ENCODE measurements at regions not wholly inside any gene's neighbourhood (a gene's known extent, or its start where the extent isn't known, plus 50 kb on each side); places are given as distances from the start of the nearest gene placed in this dataset.

- ChIA-PET CTCF (no interaction called here), POLR2A (no interaction called here)
- H3K79me2 ChIP-seq (ENCODE audit: control insufficient read depth, insufficient read depth, low read length) = no peaks in the 10 kb centered on the region
Observed at GRCh38 chr15:98150084-98150483, 189.6 kb downstream of the ARRDC4 start.

More at GRCh38 chr15:98150084-98150483, 189.6 kb downstream of the ARRDC4 start:
- no peak for DNase-seq (ENCODE audit: low read depth, low spot score)
- H3K36me3 ChIP-seq (ENCODE audit: control insufficient read depth in 2 of 2, extremely low read depth in 1 of 2, insufficient read depth in 2 of 2, low read length in 2 of 2) = no peaks in the 10 kb centered on the region
- no peaks in the 10 kb centered on the region for H3K4me1 ChIP-seq (ENCODE audit: control insufficient read depth, extremely low read depth, insufficient read depth, low read length)
- dilution Hi-C loops (cut with MboI; ENCODE audit: extremely low pct_ligation_motif_present, low sequenced_read_pairs) = no loop called here
- no peaks in the 10 kb centered on the region for H3K9me1 ChIP-seq (replicated peaks; ENCODE audit: control insufficient read depth, extremely low read depth, insufficient read depth, low read length)
- BruUV-seq (replicated peaks) = no TSS peak
- H2AFZ ChIP-seq (ENCODE audit: low read depth, low read length) = no peak overlapping the region
- no peaks in the 10 kb centered on the region for H3K9me3 ChIP-seq (replicated peaks; ENCODE audit: control insufficient read depth, insufficient read depth, low read length)
- no peak overlapping the region for H3K27ac ChIP-seq (ENCODE audit: insufficient read depth, low read depth, low read length)
- H3K9ac ChIP-seq (replicated peaks; ENCODE audit: extremely low read depth, insufficient read depth, low read length) = no peak overlapping the region
- TF ChIP-seq EZH2 (IDR thresholded peaks at IDR 0.05; ENCODE audit: borderline replicate concordance, low read depth, low read length, severe bottlenecking) (no peak), GATA2 (IDR thresholded peaks at IDR 0.05; ENCODE audit: insufficient read depth, insufficient read length, low read depth, low read length) (no peak), POLR2AphosphoS5 (IDR thresholded peaks at IDR 0.05; ENCODE audit: insufficient read depth, low read depth, low read length) (no peak), FOS (IDR thresholded peaks at IDR 0.05; ENCODE audit: borderline replicate concordance, insufficient read depth, low read length) (no peak), CTCF (IDR thresholded peaks at IDR 0.05; ENCODE audit: extremely low read depth in 1 of 2, insufficient read depth in 1 of 2, low read depth in 1 of 2, low read length in 2 of 2) (no peak), MAX (IDR thresholded peaks at IDR 0.05; ENCODE audit: insufficient read depth, insufficient read length) (no peak), MYC (IDR thresholded peaks at IDR 0.05; ENCODE audit: low read depth, low read length) (no peak), JUN (IDR thresholded peaks at IDR 0.05; ENCODE audit: borderline replicate concordance, insufficient read depth, insufficient read length, low read depth) (no peak), POLR2A (IDR thresholded peaks at IDR 0.05; ENCODE audit: low read depth, low read length) (no peak)
- no peaks in the 10 kb centered on the region for H4K20me1 ChIP-seq (replicated peaks; ENCODE audit: control insufficient read depth, extremely low read depth, insufficient read depth, low read length)
- H3K4me3 ChIP-seq (replicated peaks in 1 of 3; ENCODE audit: insufficient read depth in 1 of 3, low read depth in 1 of 3, low read length in 3 of 3) = no peak overlapping the region
- no peak for FAIRE-seq
- no peak overlapping the region for H3K4me2 ChIP-seq (ENCODE audit: insufficient read depth, low read length)
- intact Hi-C loops (cut with micrococcal nuclease) = no loop called here
- H3K27me3 ChIP-seq (ENCODE audit: control insufficient read depth in 2 of 2, insufficient read depth in 2 of 2, low read length in 2 of 2) = no peaks in the 10 kb centered on the region
